Fibroblast of peridontal ligament (primary cell): ENCODE measurements at regions not wholly inside any gene's neighbourhood (a gene's known extent, or its start where the extent isn't known, plus 50 kb on each side); places are given as distances from the start of the nearest gene placed in this dataset.
A peak's percentile ranks its signal among the peaks of the same experiment; 100 is the strongest.
"Not testable (repeated sequence)": the region's sequence is repeated elsewhere in the genome, so short reads cannot be mapped to it uniquely, and the experiment has no call there.

Experiments used
- DNase-seq: peaks from one replicate; pipeline ENCODE4 v3.0.0-alpha.2; 2010; ENCODE audit errors: extremely low read depth

GRCh38 chr4:158053086-158053485 lies 119.7 kb downstream of the GASK1B start:
- DNase-seq = no peak

DNA sequence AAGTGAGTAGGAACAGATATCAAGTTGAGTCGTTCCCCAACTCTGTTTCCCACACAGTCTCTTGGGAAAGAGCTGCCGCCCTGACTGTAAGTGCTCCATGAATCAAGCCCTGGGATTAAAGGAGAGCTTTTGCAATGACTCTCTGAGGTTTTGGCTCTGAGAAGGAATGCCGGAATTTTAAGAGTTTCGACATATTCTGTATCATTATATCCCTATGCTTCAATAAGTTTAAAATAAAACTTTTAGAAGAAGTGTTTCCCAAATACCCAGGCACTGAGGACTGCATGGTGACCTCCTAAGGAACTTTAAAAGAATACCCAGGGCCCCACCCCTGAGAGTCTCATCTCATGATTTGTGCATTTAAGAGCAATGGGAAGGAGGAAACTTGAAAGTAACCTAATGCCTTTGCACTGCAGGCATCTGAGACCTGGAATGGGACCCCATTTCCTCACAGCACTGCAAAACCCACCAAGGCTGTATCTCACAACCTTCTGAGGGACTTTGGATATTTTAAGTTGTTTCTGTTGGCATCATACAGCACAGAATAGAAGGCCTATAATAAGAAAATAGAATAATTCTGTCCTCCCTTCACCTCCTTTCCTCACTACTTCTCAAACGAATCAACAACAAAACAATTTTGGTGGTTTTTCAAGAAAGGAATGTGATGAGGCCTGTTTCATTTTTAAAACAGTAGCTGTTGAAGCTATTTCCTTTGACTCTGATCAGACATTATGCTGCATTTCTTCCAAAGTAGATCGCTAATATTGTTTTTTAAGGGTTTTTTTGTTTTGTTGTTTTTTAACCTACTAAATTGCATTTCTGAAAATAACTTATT lies 121.2 kb downstream of the GASK1B start:
- peak; percentile 99 for DNase-seq

DNA sequence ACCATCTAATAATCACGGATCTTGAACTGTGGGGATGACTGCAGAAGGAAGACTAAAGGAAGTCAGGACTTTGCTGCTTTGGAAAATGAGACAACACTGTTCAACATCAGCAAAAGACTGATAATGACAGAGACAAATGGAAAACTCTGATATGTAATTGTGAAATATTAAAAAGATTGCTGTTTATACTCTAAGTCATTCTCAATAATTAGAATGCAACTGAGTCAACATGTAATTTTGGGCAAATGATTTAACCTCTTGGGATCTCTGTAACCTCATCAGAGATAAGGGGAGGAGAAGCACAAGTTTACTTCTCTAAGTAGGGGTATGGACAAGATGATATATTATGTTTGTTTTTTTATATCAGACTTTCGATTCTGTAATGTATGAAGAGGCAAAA lies 121.9 kb downstream of the GASK1B start:
- DNase-seq = no peak

DNA sequence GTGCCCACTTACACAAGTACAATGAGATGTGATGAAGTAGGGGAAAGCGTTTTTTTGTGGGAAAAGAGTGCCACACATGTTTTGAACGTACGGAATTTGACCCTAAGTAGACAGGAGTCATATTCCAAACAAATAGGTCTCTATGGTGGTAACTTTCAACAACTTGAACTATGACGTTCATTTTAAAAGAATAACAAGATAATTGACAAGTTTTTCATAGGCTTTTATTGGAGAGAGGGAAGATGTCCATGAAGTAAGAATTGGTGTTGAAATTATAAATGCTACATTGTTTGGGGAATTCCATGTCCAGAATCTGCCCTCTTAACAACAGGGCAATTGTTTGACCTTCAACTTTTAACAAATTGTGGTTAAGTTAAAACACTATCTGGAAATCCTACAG lies 126.5 kb downstream of the GASK1B start:
- DNase-seq = peak; percentile 27

DNA sequence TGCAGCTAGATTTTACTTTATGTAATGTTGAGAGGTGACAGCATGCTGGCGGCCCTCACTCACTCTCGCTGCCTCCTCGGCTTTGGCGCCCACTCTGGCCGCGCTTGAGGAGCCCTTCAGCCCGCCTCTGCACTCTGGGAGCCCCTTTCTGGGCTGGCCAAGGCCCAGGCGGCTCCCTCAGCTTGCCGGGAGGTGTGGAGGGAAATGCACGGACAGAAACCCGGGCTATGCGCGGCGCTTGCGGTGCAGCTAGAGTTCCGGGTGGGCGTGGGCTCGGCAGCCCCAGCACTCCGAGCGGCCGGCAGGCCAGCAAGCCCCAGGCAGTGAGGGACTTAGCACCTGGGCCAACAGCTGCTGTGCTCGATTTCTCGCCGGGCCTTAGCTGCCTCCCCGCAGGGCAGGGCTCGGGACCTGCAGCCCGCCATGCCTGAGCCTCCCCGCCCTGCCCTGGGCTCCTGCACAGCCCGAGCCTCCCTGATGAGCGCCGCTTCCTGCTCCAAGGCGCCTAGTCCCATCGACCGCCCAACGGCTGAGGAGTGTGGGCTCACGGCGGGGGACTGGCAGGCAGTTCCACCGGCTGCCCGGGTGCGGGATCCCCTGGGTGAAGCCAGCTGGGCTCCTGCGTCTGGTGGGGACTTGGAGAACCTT lies 128.7 kb downstream of the GASK1B start:
- no peak for DNase-seq

DNA sequence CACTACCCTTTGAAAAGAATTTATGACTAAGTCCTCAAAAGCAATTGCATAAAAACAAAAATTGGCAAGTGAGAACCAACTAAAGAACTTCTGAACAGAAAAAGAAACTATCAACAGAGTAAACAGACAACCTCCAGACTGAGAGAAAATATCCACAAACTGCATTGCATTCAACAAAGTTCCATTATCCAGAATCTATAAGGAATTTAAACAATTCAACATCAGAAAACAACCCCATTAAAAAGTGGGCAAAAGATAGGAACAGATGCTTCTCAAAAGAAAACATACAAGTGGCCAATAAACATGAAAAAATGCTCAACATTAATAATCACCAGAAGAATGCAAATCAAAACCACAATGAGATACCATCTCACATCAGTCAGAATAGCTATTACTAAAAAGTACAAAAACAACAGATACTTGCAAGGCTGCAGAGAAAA lies 130.2 kb downstream of the GASK1B start:
- DNase-seq = peak; percentile 80

GRCh38 chr4:158038718-158039117 lies 134.1 kb downstream of the GASK1B start:
- DNase-seq = no peak

DNA sequence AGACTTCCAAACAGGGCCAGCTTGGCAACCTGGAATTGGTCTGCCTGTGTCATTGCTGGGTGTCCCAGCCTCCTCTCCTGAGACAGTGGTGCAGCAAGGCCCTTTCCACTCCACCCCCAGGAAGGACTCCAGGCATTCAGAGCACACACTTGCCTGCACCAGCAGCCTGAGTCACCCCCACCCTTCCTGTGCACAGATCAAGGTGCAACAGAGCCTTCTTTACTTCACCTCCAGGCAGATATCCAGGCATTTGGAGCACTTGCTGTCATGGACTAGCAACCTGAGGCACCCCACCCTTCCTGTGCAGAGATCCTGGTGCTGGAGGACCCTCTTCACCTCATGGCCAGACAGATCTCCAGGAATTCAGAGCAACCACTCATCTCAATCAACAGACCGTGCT lies 135.8 kb downstream of the GASK1B start:
- no peak for DNase-seq

DNA sequence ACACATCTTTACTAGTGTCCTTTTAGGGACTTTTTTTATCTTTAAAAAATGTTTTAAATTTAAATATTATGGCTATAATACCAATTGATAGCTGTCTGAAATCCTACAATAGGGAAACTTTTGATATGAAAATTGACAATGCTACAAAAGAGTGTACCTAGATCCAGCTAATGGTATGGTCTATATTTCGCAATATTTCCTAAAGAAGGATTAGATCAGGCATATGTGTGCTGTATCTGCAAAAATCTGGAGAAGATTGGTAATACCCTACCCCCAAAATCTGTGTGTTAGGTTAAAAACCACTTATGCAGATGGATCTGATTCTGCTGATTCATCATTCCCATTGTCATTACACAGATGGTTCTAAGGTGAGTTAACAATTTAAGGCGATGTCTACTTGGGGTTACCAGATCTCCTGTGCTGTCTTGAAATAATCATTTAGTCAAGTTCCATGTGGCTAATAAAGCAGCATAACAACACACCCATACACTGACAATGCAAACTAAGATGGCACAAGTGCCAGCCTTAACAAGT lies 137.1 kb downstream of the GASK1B start:
- no peak for DNase-seq

GRCh38 chr4:158033416-158034120 lies 139.3 kb downstream of the GASK1B start:
- peak; percentile 57 for DNase-seq

DNA sequence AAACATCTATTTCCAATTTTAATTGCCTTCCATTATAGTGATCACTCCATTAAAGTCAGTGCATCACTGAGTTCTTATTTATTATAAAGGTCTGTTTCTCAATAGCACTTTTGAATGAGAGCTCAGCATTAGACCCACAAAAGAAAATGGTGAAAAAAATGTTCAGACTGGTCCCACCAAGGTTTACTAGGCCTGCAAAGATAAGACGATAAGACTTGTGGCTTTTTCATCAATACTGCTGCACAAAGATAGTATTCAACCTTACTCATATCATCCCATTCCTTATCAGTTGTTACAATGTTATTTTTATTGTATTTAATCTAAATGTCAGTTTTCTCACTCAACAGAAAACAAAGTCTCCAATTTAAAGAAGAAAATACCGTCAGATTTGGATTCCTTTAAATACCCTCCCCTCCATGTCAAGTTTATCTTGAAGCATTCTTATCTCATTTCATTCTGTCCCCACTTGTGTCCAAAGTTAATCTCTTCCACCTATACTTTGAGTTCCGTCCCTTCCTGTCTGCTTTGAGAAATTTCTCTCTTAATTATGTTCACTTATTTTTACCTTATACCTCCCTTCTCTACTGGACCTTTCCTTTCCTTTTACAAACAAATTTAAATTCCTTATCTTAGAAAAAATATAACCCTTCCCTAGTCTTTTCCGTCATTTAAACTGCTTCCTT lies 140.0 kb downstream of the GASK1B start:
- no peak for DNase-seq

DNA sequence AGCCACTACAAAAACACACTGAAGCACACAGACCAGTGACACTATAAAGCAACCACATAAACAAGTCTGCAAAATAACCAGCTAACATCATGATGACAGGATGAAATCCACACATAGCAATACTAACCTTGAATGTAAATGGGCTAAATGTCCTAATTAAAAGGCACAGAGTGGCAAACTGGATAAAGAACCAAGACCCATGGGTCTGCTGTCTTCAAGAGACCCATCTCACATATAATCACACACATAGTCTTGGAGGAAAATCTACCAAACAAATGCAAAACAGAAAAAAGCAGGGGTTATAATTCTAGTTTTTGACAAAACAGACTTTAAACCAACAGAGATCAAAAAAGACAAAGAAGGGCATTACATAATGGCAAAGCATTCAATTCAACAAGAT lies 144.4 kb downstream of the GASK1B start:
- DNase-seq = not testable (repeated sequence)

- DNase-seq = no peak
Measured at GRCh38 chr4:158025131-158025530, 147.7 kb downstream of the GASK1B start.

- DNase-seq = peak; percentile 85
Measured at GRCh38 chr4:158020734-158021346, 152.0 kb downstream of the GASK1B start.

DNA sequence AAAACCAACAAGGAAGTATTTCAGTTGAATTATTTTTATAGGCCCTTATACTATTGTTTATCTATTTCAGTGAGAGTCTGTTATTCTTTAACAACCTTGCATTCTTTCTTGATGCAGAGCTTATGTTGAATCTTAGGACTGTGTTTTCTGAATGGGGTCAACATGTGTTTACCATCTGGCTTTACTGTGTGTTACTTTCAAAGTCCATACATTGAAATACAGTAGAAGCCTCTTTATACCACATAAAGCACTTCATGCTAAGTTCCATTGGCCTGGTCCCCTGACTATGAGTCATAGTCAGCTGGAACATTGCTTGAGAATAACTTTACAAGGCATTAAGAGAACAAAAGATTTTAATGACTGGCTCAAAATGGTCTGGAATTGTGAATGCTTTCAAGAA lies 152.6 kb downstream of the GASK1B start:
- DNase-seq = peak; percentile 94

DNA sequence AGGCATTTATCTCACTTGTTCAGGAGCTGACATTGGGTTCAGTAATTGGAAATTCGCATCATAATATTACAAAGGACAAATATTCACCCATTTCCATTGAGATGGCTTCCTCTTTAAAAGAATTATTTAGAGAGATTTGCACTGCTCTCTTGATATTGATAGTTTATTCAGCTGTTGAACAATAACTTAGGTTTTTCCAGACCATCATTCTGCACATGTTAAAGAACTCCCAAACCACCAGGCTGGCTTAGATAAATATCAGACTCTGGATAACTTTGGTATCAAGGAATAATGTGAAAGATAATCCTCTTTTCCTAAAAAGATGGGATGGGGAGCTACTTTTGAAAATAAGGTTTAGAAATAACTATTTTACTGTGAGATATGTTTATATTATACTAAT lies 154.0 kb downstream of the GASK1B start:
- peak; percentile 23 for DNase-seq

GRCh38 chr4:158018221-158018830 lies 154.5 kb downstream of the GASK1B start:
- DNase-seq = no peak

- peak; percentile 64 for DNase-seq
Measured at GRCh38 chr4:158016511-158016910, 156.3 kb downstream of the GASK1B start.

- DNase-seq = peak; percentile 60
Measured at GRCh38 chr4:158015241-158015640, 157.6 kb downstream of the GASK1B start.

GRCh38 chr4:158013858-158014257 lies 159.0 kb downstream of the GASK1B start:
- DNase-seq = peak; percentile 24

DNA sequence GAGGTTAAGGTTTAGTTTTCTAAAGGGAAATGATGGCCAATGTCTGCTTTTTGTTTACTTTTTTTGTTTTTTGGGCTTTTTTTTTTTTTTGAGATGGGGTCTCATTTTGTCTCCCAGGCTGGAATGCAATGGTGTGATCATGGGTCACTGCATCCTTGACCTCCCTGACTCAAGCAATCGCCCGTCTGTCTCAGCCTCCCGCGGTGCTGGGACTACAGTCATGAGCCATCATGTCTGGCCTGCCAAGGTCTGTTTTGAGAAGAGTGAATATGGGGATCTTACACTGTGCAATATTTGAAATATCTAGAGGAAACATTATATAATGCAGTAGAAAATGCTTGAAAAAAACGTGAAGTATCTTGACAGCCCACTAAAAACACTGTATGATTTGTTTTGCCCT lies 162.5 kb downstream of the GASK1B start:
- no peak for DNase-seq
